ENCODE measurements at regions not wholly inside any gene's neighbourhood (a gene's known extent, or its start where the extent isn't known, plus 50 kb on each side); places are given as distances from the start of the nearest gene placed in this dataset.
A peak's percentile ranks its signal among the peaks of the same experiment; 100 is the strongest.
"Not testable (repeated sequence)": the region's sequence is repeated elsewhere in the genome, so short reads cannot be mapped to it uniquely, and the experiment has no call there.

GRCh38 chr4:72767618-72768302, 198.7 kb upstream of the ADAMTS3 start:
- DNase-seq, result no peak

DNA sequence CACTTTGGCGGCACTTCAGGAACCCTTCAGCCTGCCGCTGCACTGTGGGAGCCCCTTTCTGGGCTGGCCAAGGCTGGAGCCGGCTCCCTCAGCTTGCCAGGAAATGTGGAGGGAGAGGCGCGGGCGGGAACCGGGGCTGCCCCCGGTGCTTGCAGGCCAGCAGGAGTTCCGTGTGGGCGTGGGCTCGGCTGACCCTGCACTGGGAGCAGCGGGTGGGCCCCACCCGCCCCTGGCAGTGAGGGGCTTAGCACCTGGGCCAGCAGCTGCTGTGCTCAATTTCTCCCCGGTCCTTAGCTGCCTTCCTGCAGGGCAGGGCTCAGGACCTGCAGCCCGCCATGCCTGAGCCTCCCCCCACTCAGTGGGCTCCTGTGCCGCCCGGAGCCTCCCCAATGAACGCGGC, 196.8 kb upstream of the ADAMTS3 start:
- not testable (repeated sequence) for DNase-seq

GRCh38 chr4:72761368-72762038, 192.5 kb upstream of the ADAMTS3 start:
- DNase-seq, result no peak

DNA sequence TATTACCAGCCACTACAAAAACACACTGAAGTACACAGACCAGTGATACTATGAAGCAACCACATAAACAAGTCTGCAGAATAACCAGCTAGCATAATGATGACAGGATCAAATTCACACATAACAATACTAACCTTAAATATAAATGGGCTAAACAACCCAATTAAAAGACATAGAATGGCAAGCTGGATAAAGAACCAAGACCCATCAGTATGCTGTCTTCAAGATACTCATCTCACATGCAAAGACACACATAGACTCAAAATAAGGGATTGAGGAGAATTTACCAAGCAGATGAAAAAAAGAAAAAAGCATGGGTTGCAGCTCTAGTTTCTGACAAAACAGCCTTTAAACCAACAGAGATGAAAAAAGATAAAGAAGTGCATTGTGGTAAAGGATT, 184.4 kb upstream of the ADAMTS3 start:
- DNase-seq, result not testable (repeated sequence)

DNA sequence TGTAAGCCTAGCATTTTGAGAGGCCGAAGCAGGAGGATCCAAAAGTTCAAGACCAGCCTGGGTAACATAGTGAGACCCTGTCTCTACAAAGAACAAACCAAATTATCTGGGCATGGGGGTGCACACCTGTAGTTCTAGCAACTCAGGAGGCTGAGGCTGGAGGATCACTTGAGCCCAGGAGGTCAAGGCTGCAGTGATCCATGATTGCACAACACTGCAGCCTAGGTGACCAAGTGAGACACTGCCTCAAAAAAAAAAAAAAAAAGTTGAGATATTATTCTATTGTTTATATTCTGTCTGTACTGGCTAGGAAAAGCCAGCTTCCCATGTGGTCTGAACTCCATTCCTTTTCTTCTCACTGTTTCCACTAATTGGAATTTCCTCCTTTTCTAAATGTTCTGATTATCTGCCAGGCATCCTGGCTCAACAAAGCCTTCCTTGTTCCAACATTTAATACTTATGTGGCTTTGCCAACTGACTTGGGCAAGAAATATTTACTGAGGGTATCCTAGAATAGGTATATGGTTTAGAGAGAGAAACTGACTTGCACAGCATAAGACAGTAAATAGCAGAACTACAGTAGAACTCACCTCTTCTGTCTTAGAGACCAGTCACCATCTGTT, 175.2 kb upstream of the ADAMTS3 start:
- no peak for DNase-seq

- no peak for DNase-seq
Observed at GRCh38 chr4:72743078-72743477, 174.1 kb upstream of the ADAMTS3 start.

GRCh38 chr4:72715299-72715698, 146.3 kb upstream of the ADAMTS3 start:
- no peak for DNase-seq

DNA sequence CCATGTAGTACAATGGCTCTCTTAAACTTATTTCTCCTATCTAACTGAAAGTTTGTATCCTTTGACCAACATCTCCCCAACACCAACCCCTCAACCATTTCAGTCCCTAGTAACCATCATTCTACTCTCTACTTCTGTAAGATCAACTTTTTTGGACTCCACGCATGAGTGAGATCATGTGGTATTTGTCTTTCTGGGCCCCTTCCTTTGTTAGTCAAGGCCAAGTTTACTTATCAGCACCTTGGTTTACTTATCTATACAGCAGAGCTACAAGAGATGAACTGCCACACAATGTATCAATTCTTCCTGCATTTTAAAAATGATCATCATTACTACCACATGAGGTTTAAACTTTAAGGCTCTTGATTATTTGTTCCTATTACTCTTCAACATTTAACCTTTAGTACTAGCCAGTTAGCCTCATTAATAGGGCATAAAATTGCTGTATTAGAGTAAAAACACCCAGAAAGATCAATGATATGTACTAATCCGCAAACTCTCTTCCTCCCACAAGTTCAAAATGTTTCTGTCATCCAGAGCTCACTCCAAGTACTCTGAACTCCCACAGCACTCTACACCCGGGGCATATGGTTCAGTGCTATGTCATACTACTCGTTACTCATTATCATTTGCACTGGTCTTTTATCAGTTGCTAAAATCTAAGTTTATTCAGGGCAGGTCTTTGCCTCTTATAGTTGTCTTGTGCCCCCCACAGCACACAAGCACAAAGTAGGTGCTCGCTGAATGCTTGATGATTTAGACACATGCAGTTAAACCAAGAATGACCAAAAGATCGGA, 145.7 kb upstream of the ADAMTS3 start:
- no peak for DNase-seq

DNA sequence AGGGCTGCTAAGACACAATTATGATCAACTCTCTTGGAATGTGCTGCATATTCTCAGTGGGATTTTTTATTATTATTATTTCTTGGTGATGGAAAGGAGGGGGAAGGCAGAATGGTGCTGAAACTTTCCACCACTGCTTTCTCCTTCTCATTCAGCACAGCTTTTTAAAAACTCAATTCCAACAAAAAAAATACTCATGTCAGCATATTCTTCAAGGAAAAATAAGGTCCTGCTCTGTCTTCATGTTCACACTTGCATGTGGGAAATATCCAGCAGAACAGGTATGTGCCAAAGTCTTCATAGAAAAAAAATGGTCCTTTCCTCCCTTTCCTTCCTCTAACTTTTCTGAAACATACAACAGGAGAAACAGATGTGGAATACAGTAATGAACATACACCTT, 144.0 kb upstream of the ADAMTS3 start:
- DNase-seq, result no peak

DNA sequence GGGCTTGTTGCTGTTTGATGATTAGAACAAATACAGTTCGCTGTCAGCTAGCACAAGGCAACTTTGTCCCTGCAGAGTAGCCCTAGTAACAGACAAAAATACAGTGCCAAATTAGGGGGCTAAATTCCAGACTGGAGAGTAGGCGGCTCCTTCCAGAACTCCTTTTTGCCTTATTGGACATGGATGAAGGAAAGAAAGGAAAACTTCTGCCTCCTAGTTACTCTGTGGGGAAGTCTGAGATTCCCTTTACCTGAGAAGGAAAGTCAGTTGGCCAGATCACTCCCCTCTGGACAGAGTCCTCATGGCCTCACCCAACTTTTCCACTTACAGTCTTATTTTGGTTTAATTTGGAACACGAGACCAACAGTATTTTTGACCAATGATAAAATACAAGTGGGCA, 140.5 kb upstream of the ADAMTS3 start:
- DNase-seq, result no peak

DNA sequence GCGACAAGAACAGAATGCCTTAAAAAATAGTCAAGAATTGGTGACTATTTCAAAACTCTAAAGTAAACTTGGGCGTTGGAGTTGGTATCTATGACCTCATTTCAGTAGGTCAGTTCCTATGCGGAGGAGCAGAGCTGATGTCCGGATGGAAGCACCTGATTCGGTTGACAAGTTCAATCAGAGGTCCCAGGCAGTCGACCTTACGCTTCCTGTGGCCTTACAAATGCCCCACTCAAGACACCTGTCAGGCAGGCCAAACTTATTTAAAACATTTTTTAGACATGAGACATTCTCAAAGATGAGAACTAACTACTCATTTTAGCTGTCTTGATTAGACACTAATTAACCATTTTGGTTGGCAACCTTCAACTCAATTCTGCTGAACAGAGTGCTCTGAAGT, 137.7 kb upstream of the ADAMTS3 start:
- DNase-seq, result no peak

GRCh38 chr4:72704925-72705640, 136.1 kb upstream of the ADAMTS3 start:
- not testable (repeated sequence) for DNase-seq

GRCh38 chr4:72702948-72703347, 133.9 kb upstream of the ADAMTS3 start:
- peak; percentile 34 for DNase-seq

- peak; percentile 57 for DNase-seq
Observed at GRCh38 chr4:72701987-72702819, 133.2 kb upstream of the ADAMTS3 start.

DNA sequence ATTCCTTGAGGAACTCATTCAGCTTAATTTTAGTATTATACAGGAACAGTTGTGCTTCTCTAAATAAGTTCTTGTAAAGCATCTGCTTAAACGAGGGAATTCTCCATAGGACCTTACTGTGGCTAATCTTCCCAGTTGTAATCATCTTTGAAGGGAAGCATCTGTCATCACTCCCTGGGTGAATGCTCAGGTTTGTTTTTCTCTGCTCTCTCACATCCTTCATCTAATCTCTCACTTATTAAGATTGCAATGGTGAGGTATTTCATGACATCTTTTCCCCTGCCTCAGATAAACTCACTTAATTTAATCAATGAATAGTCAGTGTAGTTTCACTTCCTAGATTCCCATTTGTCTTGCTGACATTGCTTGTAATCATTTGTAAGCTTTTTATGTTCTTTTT, 121.8 kb upstream of the ADAMTS3 start:
- no peak for DNase-seq

DNA sequence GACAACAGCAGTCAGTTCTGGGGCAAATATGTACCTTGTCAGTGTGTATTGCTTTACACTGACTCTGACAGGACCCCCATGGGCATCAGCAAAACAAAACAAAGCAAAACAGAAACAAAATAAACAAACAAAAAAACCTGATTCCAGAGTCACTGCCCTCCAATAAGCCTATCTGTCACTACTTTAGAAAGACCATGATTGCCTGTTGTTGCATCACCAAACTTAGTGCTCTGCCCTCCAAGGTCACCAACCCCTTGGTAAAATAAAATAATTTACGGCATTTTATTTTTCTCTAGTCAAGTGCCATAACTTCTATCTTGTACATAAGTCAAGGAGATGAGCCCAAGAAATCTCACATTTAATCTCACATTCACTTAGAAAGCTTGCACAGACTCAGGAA, 120.9 kb upstream of the ADAMTS3 start:
- no peak for DNase-seq

DNA sequence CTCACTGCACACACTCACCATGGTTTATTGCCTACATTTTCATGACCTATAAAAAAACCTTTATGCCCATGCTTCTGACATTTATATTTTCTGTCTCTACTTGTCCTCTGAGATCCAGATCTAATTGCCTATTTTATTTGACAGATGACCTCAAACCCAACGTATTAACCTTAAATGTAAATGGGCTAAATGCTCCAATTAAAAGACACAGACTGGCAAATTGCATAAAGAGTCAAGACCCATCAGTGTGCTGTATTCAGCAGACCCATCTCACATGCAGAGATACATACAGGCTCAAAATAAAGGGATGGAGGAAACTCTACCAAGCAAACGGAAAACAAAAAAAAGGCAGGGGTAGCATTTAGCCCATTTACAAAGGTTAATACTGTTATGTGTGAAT, 117.4 kb upstream of the ADAMTS3 start:
- DNase-seq, result not testable (repeated sequence)

- peak; percentile 69 for DNase-seq
Observed at GRCh38 chr4:72679666-72680065, 110.6 kb upstream of the ADAMTS3 start.

DNA sequence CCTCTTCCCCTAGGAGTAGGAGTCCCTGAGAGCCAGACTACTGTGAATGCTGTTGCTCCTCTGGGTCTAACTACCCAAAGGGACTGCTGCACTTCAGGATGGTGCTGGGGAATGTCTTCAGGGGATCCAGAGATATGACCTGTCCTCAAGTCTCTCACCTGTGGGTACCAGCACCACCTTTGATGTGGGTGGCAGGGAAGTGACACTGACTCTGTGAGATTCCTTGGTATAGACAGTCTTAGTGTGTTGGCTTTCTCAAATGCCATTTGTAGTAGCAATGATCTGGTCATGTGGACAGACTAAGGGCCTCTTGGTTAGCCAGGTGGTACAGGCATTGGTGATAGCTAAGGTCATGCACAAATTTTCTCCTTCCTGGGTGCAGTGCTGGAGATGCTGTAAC, 108.9 kb upstream of the ADAMTS3 start:
- no peak for DNase-seq

- no peak for DNase-seq
Observed at GRCh38 chr4:72677265-72677664, 108.2 kb upstream of the ADAMTS3 start.

DNA sequence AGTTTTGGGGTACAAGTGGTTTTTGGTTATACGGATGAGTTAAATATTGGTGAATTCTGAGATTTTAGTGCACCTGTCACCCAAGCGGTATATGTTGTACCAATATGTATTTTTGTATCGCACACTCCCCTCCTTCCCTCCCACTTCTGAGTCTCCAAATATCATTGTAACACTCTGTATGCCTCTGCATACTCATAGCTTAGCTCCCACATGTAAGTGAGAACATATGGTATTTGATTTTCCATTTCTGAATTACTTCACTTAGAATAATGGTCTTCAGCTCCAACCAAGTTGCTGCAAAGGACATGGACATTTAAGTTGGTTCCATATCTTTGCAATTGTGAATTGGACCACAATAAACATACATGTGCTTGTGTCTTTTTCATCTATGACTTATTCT, 103.0 kb upstream of the ADAMTS3 start:
- no peak for DNase-seq

DNA sequence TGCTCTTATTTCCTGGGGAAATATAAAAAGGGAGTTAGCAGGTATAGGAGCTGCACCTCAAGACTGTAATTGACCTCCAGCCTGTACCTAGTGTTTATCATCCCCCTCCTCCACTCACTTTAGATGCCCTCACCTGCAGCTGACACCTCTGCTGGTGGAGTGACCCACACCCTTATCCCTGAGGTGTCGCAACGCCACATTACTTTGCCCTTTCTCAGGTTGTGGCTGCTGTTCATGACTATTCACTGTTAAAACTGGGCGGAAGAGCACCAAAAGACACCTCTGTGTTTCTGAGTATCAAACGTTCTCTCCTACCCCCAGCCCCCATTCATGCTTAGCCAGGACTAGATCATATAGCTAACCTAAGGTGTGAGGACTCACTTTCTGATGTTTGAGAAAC, 101.5 kb upstream of the ADAMTS3 start:
- no peak for DNase-seq

Data from NCI-H510A treated with DMSO at 0.1 percent for 48 hours (cell line).